ENCODE measurements at regions not wholly inside any gene's neighbourhood (a gene's known extent, or its start where the extent isn't known, plus 50 kb on each side); places are given as distances from the start of the nearest gene placed in this dataset.

GRCh38 chr3:193116871-193117270 lies 124.2 kb upstream of the PLAAT1 start:
- no peak overlapping the region for H3K4me3 Mint-ChIP-seq (ENCODE audit: unreplicated experiment)
- H3K4me1 Mint-ChIP-seq (ENCODE audit: unreplicated experiment) = no peaks in the 10 kb centered on the region
- H3K9me3 Mint-ChIP-seq (ENCODE audit: unreplicated experiment) = no peaks in the 10 kb centered on the region
- no peak overlapping the region for H3K27ac Mint-ChIP-seq (ENCODE audit: unreplicated experiment)
- TF ChIP-seq CTCF (IDR thresholded peaks at IDR 0.05; ENCODE audit: unreplicated experiment) = no peak
- no peaks in the 10 kb centered on the region for H3K36me3 Mint-ChIP-seq (ENCODE audit: low read depth, unreplicated experiment)
- no peaks in the 10 kb centered on the region for H3K27me3 Mint-ChIP-seq (ENCODE audit: unreplicated experiment)
- no peak for DNase-seq (ENCODE audit: low spot score)

GRCh38 chr3:193118907-193119306 lies 122.1 kb upstream of the PLAAT1 start:
- Mint-ChIP-seq H3K9me3 (ENCODE audit: unreplicated experiment) (no peaks in the 10 kb centered on the region), H3K27ac (ENCODE audit: unreplicated experiment) (no peak overlapping the region), H3K36me3 (ENCODE audit: low read depth, unreplicated experiment) (no peaks in the 10 kb centered on the region), H3K4me3 (ENCODE audit: unreplicated experiment) (no peak overlapping the region), H3K27me3 (ENCODE audit: unreplicated experiment) (no peaks in the 10 kb centered on the region), H3K4me1 (ENCODE audit: unreplicated experiment) (no peaks in the 10 kb centered on the region)
- no peak for TF ChIP-seq CTCF (IDR thresholded peaks at IDR 0.05; ENCODE audit: unreplicated experiment)
- no peak for DNase-seq (ENCODE audit: low spot score)

- no peak for DNase-seq (ENCODE audit: low spot score)
- Mint-ChIP-seq H3K36me3 (ENCODE audit: low read depth, unreplicated experiment) (no peaks in the 10 kb centered on the region), H3K9me3 (ENCODE audit: unreplicated experiment) (no peaks in the 10 kb centered on the region), H3K27ac (ENCODE audit: unreplicated experiment) (no peak overlapping the region), H3K4me3 (ENCODE audit: unreplicated experiment) (no peak overlapping the region), H3K4me1 (ENCODE audit: unreplicated experiment) (no peaks in the 10 kb centered on the region), H3K27me3 (ENCODE audit: unreplicated experiment) (no peaks in the 10 kb centered on the region)
- no peak for TF ChIP-seq CTCF (IDR thresholded peaks at IDR 0.05; ENCODE audit: unreplicated experiment)
Measured at GRCh38 chr3:193119926-193120325, 121.1 kb upstream of the PLAAT1 start.

GRCh38 chr3:193124861-193125260 lies 116.2 kb upstream of the PLAAT1 start:
- peaks cover 2% of the 10 kb centered on the region for H3K4me1 Mint-ChIP-seq (ENCODE audit: unreplicated experiment)
- TF ChIP-seq CTCF (IDR thresholded peaks at IDR 0.05; ENCODE audit: unreplicated experiment) = no peak
- DNase-seq (ENCODE audit: low spot score) = no peak
- H3K36me3 Mint-ChIP-seq (ENCODE audit: low read depth, unreplicated experiment) = no peaks in the 10 kb centered on the region
- H3K27me3 Mint-ChIP-seq (ENCODE audit: unreplicated experiment) = no peaks in the 10 kb centered on the region
- H3K9me3 Mint-ChIP-seq (ENCODE audit: unreplicated experiment) = no peaks in the 10 kb centered on the region
- no peak overlapping the region for H3K4me3 Mint-ChIP-seq (ENCODE audit: unreplicated experiment)
- no peak overlapping the region for H3K27ac Mint-ChIP-seq (ENCODE audit: unreplicated experiment)

- Mint-ChIP-seq H3K4me3 (ENCODE audit: unreplicated experiment) (no peak overlapping the region), H3K27me3 (ENCODE audit: unreplicated experiment) (no peaks in the 10 kb centered on the region), H3K9me3 (ENCODE audit: unreplicated experiment) (no peaks in the 10 kb centered on the region), H3K27ac (ENCODE audit: unreplicated experiment) (no peak overlapping the region), H3K4me1 (ENCODE audit: unreplicated experiment) (peaks cover 2% of the 10 kb centered on the region), H3K36me3 (ENCODE audit: low read depth, unreplicated experiment) (no peaks in the 10 kb centered on the region)
- no peak for DNase-seq (ENCODE audit: low spot score)
- no peak for TF ChIP-seq CTCF (IDR thresholded peaks at IDR 0.05; ENCODE audit: unreplicated experiment)
Measured at GRCh38 chr3:193129607-193130006, 111.4 kb upstream of the PLAAT1 start.

Data from endothelial cell (in vitro differentiated cells).